OCI-LY7 (cell line): ENCODE measurements at regions not wholly inside any gene's neighbourhood (a gene's known extent, or its start where the extent isn't known, plus 50 kb on each side); places are given as distances from the start of the nearest gene placed in this dataset.

Source experiments
- BruUV-seq: library from RNA; stranded (reverse); fragments of 400-500 nt; replicated peaks from 2 replicates; lab custom pipeline; 2021; lab: Mats Ljungman, UMichigan
- CTCF ChIA-PET: fragments of 300-600 bp; sonication (Branson Sonifier 250); formaldehyde crosslinking; loops from one replicate; lab custom pipeline; 2022; ENCODE audit warnings: antibody characterized with exemption; ENCODE audit not compliant: unreplicated experiment; lab: Charles Lee
- POLR2A ChIA-PET: fragments of 300-600 bp; sonication (Branson Sonifier 250); formaldehyde crosslinking; loops from one replicate; lab custom pipeline; 2022; ENCODE audit warnings: antibody characterized with exemption; lab: Charles Lee
- DNase-seq: peaks from one replicate; pipeline ENCODE4 v3.0.0-alpha.2; 2015; ENCODE audit warnings: low spot score
- H2AFZ ChIP-seq: fragments of 200-600 bp; sonication (generic), shearing (Covaris generic); 2 replicates; pipeline ENCODE4 v1.6.1; 2014; ENCODE audit warnings: mild to moderate bottlenecking, antibody characterized with exemption, low read length, moderate library complexity
- H3K27ac ChIP-seq: fragments of 200-600 bp; sonication (generic); 2 replicates; pipeline ENCODE4 v1.5.1; 2014; ENCODE audit warnings: mixed run types, low read depth, mild to moderate bottlenecking, moderate library complexity, low read length, inconsistent platforms; ENCODE audit not compliant: poor library complexity, severe bottlenecking
- H3K36me3 ChIP-seq: fragments of 200-600 bp; sonication (generic); 2 replicates; pipeline ENCODE4 v1.6.1; 2014; ENCODE audit warnings: mild to moderate bottlenecking, antibody characterized with exemption, low read length, moderate library complexity, mixed read lengths; ENCODE audit not compliant: insufficient read depth
- H3K4me1 ChIP-seq: fragments of 200-600 bp; sonication (generic); 2 replicates; pipeline ENCODE4 v1.5.1; 2014; ENCODE audit warnings: mild to moderate bottlenecking, low read length; ENCODE audit not compliant: insufficient read depth, poor library complexity, severe bottlenecking
- H3K4me2 ChIP-seq: fragments of 200-600 bp; sonication (generic); 2 replicates; pipeline ENCODE4 v1.6.1; 2014; ENCODE audit warnings: mild to moderate bottlenecking, low read length
- H3K4me3 ChIP-seq: fragments of 200-600 bp; sonication (generic); 2 replicates; pipeline ENCODE4 v1.5.1; 2014; ENCODE audit warnings: mild to moderate bottlenecking, low read depth, low read length; ENCODE audit not compliant: poor library complexity, severe bottlenecking
- H3K79me2 ChIP-seq: fragments of 200-600 bp; sonication (generic); 2 replicates; pipeline ENCODE4 v1.6.1; 2016; ENCODE audit warnings: low read depth, mild to moderate bottlenecking, low read length, moderate library complexity, mixed read lengths; ENCODE audit not compliant: insufficient read depth
- H3K9me2 ChIP-seq: fragments of 200-600 bp; sonication (generic); 2 replicates; pipeline ENCODE4 v1.6.1; 2016; ENCODE audit warnings: mild to moderate bottlenecking, low read length, mixed read lengths; ENCODE audit not compliant: insufficient read depth
- H3K9me3 ChIP-seq: fragments of 200-600 bp; sonication (generic); 2 replicates; pipeline ENCODE4 v1.6.1; 2014; ENCODE audit warnings: mild to moderate bottlenecking, mixed run types, low read length, mixed read lengths
- H4K20me1 ChIP-seq: fragments of 200-600 bp; sonication (generic); 2 replicates; pipeline ENCODE4 v1.6.1; 2014; ENCODE audit warnings: mild to moderate bottlenecking, antibody characterized with exemption, low read length, moderate library complexity, mixed read lengths; ENCODE audit not compliant: insufficient read depth
- CTCF ChIP-seq: fragments of 200-600 bp; sonication (generic); conservative IDR thresholded peaks from 2 replicates; pipeline ENCODE4 v1.5.1; 2014; ENCODE audit warnings: mild to moderate bottlenecking, antibody characterized with exemption, low read length, moderate library complexity, mixed read lengths
- EZH2phosphoT487 ChIP-seq: fragments of 200-600 bp; sonication (generic); IDR thresholded peaks from 2 replicates; pipeline ENCODE4 v1.6.1; 2018; ENCODE audit warnings: low read depth, borderline replicate concordance, mild to moderate bottlenecking, mixed run types, antibody characterized with exemption, low read length, moderate library complexity, mixed read lengths
- intact Hi-C: fragments of 100-400 bp; cut with micrococcal nuclease; formaldehyde crosslinking; loops from one replicate; pipeline ENCODE4 v1.10.0; 2022; ENCODE audit not compliant: unreplicated experiment

GRCh38 chrX:140165849-140166248, 200.5 kb upstream of the CXorf66 start:
- H3K4me3 ChIP-seq = no peak overlapping the region
- DNase-seq = no peak
- no peak overlapping the region for H3K4me2 ChIP-seq
- no peaks in the 10 kb centered on the region for H4K20me1 ChIP-seq
- no peaks in the 10 kb centered on the region for H3K4me1 ChIP-seq
- POLR2A ChIA-PET = no interaction called here
- intact Hi-C loops = no loop called here
- BruUV-seq = no TSS peak
- no peaks in the 10 kb centered on the region for H3K9me2 ChIP-seq
- TF ChIP-seq EZH2phosphoT487 (no peak), CTCF (no peak)
- CTCF ChIA-PET = no interaction called here
- H3K27ac ChIP-seq = no peak overlapping the region
- no peaks in the 10 kb centered on the region for H3K79me2 ChIP-seq
- H2AFZ ChIP-seq = no peak overlapping the region
- H3K9me3 ChIP-seq = no peaks in the 10 kb centered on the region
- H3K36me3 ChIP-seq = no peaks in the 10 kb centered on the region

GRCh38 chrX:140164391-140164790, 199.1 kb upstream of the CXorf66 start:
- DNase-seq = no peak
- ChIA-PET POLR2A (interaction anchor here (0.6 kb wide), 1 partner anchor 1243 kb away, joined by 4 read pairs; no protein-coding TSS in a partner anchor), CTCF (no interaction called here)
- no TSS peak for BruUV-seq
- Histone ChIP-seq H3K4me3 (no peak overlapping the region), H3K4me1 (no peaks in the 10 kb centered on the region), H2AFZ (no peak overlapping the region), H4K20me1 (no peaks in the 10 kb centered on the region), H3K79me2 (no peaks in the 10 kb centered on the region), H3K9me2 (no peaks in the 10 kb centered on the region), H3K27ac (no peak overlapping the region), H3K36me3 (no peaks in the 10 kb centered on the region), H3K4me2 (no peak overlapping the region), H3K9me3 (no peaks in the 10 kb centered on the region)
- intact Hi-C loops = no loop called here
- TF ChIP-seq CTCF (no peak), EZH2phosphoT487 (no peak)

GRCh38 chrX:140163371-140164159, 198.2 kb upstream of the CXorf66 start:
- H3K4me1 ChIP-seq = no peaks in the 10 kb centered on the region
- H2AFZ ChIP-seq = no peak overlapping the region
- no peak for DNase-seq
- CTCF ChIA-PET = interaction anchor here (0.5 kb wide), 1 partner anchor 140 kb away, joined by 4 read pairs; no protein-coding TSS in a partner anchor
- no peaks in the 10 kb centered on the region for H3K9me3 ChIP-seq
- TF ChIP-seq EZH2phosphoT487 (no peak), CTCF (no peak)
- no peaks in the 10 kb centered on the region for H3K36me3 ChIP-seq
- no peaks in the 10 kb centered on the region for H4K20me1 ChIP-seq
- H3K4me2 ChIP-seq = no peak overlapping the region
- no peak overlapping the region for H3K27ac ChIP-seq
- intact Hi-C loops = no loop called here
- H3K9me2 ChIP-seq = no peaks in the 10 kb centered on the region
- no peak overlapping the region for H3K4me3 ChIP-seq
- no peaks in the 10 kb centered on the region for H3K79me2 ChIP-seq
- BruUV-seq = no TSS peak
- POLR2A ChIA-PET = interaction anchor here (0.6 kb wide), 1 partner anchor 1244 kb away, joined by 4 read pairs; no protein-coding TSS in a partner anchor
